ENCODE measurements at regions not wholly inside any gene's neighbourhood (a gene's known extent, or its start where the extent isn't known, plus 50 kb on each side); places are given as distances from the start of the nearest gene placed in this dataset.

- TF ChIP-seq CTCF (IDR thresholded peaks at IDR 0.05) (no peak), POLR2A (IDR thresholded peaks at IDR 0.05) (no peak)
Observed at GRCh38 chr6:6883011-6883410, 224.8 kb upstream of the RREB1 start.

All from uterus (tissue), 2 donors.